SK-N-DZ (cell line): ENCODE measurements at regions not wholly inside any gene's neighbourhood (a gene's known extent, or its start where the extent isn't known, plus 50 kb on each side); places are given as distances from the start of the nearest gene placed in this dataset.

Experiments
- DNase-seq: peaks from one replicate; pipeline ENCODE4 v3.0.0-alpha.2; 2015; ENCODE audit warnings: low spot score

GRCh38 chr4:167475951-167476350, 241.7 kb upstream of the SPOCK3 start:
- no peak for DNase-seq

GRCh38 chr4:167492007-167492406, 257.7 kb upstream of the SPOCK3 start:
- no peak for DNase-seq

GRCh38 chr4:167509551-167509950, 275.3 kb upstream of the SPOCK3 start:
- DNase-seq = no peak

GRCh38 chr4:167524091-167524490, 289.8 kb upstream of the SPOCK3 start:
- DNase-seq = no peak

- no peak for DNase-seq
These were observed 303.5 kb upstream of the SPOCK3 start for GRCh38 chr4:167537761-167538160.

GRCh38 chr4:167541286-167541685, 307.0 kb upstream of the SPOCK3 start:
- DNase-seq = no peak

GRCh38 chr4:167544391-167544790, 310.1 kb upstream of the SPOCK3 start:
- DNase-seq = no peak

GRCh38 chr4:167550021-167550420, 315.7 kb upstream of the SPOCK3 start:
- no peak for DNase-seq

- no peak for DNase-seq
These were observed 321.2 kb upstream of the SPOCK3 start for GRCh38 chr4:167555338-167556022.

GRCh38 chr4:167578906-167579305, 344.6 kb upstream of the SPOCK3 start:
- peak; percentile 0 for DNase-seq

- no peak for DNase-seq
These were observed 347.2 kb upstream of the SPOCK3 start for GRCh38 chr4:167581449-167581965.

- DNase-seq = no peak
These were observed 353.1 kb upstream of the SPOCK3 start for GRCh38 chr4:167587361-167587760.

- no peak for DNase-seq
These were observed 361.6 kb upstream of the SPOCK3 start for GRCh38 chr4:167595898-167596297.

GRCh38 chr4:167602157-167602556, 367.9 kb upstream of the SPOCK3 start:
- DNase-seq = no peak

GRCh38 chr4:167606551-167606950, 372.3 kb upstream of the SPOCK3 start:
- DNase-seq = peak; percentile 3

GRCh38 chr4:167613381-167613780, 379.1 kb upstream of the SPOCK3 start:
- no peak for DNase-seq

GRCh38 chr4:167614866-167615265, 380.6 kb upstream of the SPOCK3 start:
- no peak for DNase-seq

GRCh38 chr4:167616476-167616875, 382.2 kb upstream of the SPOCK3 start:
- DNase-seq = no peak

- DNase-seq = peak; percentile 47
These were observed 388.4 kb upstream of the SPOCK3 start for GRCh38 chr4:167622481-167623240.

- no peak for DNase-seq
These were observed 388.9 kb upstream of the SPOCK3 start for GRCh38 chr4:167623241-167623572.

- DNase-seq = no peak
These were observed 395.0 kb upstream of the SPOCK3 start for GRCh38 chr4:167629272-167629671.

- no peak for DNase-seq
These were observed 408.0 kb upstream of the SPOCK3 start for GRCh38 chr4:167642250-167642649.

- DNase-seq = no peak
These were observed 411.1 kb upstream of the SPOCK3 start for GRCh38 chr4:167645358-167645757.
